HepG2 (cell line): ENCODE measurements at regions not wholly inside any gene's neighbourhood (a gene's known extent, or its start where the extent isn't known, plus 50 kb on each side); places are given as distances from the start of the nearest gene placed in this dataset.

ENCODE experiments used
- ASH2L ChIP-seq: fragments of 300-600, 200-600 bp; sonication (generic); IDR thresholded peaks from 2 replicates; pipeline ENCODE4 v1.7.0; 2017; ENCODE audit warnings: low read depth, mild to moderate bottlenecking, moderate library complexity, mixed read lengths, low read length; ENCODE audit not compliant: insufficient read length
- ATF5 ChIP-seq: sonication (generic); formaldehyde crosslinking; IDR thresholded peaks from 2 replicates; pipeline ENCODE4 v1.4.0; 2020; ENCODE audit warnings: mild to moderate bottlenecking, low read depth, missing genetic modification reagents
- GPBP1L1 ChIP-seq: sonication (generic); formaldehyde crosslinking; IDR thresholded peaks from 2 replicates; pipeline ENCODE4 v1.5.0; 2020; ENCODE audit warnings: mild to moderate bottlenecking, missing genetic modification reagents
- IKZF1 ChIP-seq: fragments of 450-650 bp; IDR thresholded peaks from 2 replicates; pipeline ENCODE4 v1.7.1; 2016
- MAFF ChIP-seq: IDR thresholded peaks from 2 replicates; pipeline ENCODE4 v1.6.1; 2011; ENCODE audit warnings: low read depth, low read length, improper control_type of control experiment
- MTF1 ChIP-seq: sonication (generic); formaldehyde crosslinking; IDR thresholded peaks from 2 replicates; pipeline ENCODE4 v1.5.0; 2020; ENCODE audit warnings: missing genetic modification reagents
- TFDP1 ChIP-seq: IDR thresholded peaks from 2 replicates; pipeline ENCODE4 v1.6.1; 2016; ENCODE audit warnings: missing compliant biosample characterization, missing genetic modification reagents, borderline replicate concordance
- TRAFD1 ChIP-seq: sonication (generic); formaldehyde crosslinking; IDR thresholded peaks from 2 replicates; pipeline ENCODE4 v1.5.1; 2020; ENCODE audit warnings: missing genetic modification reagents, mild to moderate bottlenecking, borderline replicate concordance
- XBP1 ChIP-seq: sonication (generic); formaldehyde crosslinking; IDR thresholded peaks from 2 replicates; pipeline ENCODE4 v1.5.0; 2020; ENCODE audit warnings: missing genetic modification reagents
- ZBTB2 ChIP-seq: sonication (generic); formaldehyde crosslinking; IDR thresholded peaks from 2 replicates; pipeline ENCODE4 v1.8.0; 2022; ENCODE audit warnings: low read depth, missing genetic modification reagents
- ZBTB34 ChIP-seq: sonication (generic); formaldehyde crosslinking; IDR thresholded peaks from 2 replicates; pipeline ENCODE4 v1.8.0; 2022; ENCODE audit warnings: mild to moderate bottlenecking, missing genetic modification reagents
- ZFP1 ChIP-seq: IDR thresholded peaks from 2 replicates; pipeline ENCODE4 v1.6.1; 2016
- ZNF136 ChIP-seq: sonication (generic); formaldehyde crosslinking; IDR thresholded peaks from 2 replicates; pipeline ENCODE4 v1.8.1; 2022; ENCODE audit warnings: low read depth, mild to moderate bottlenecking, moderate library complexity, missing genetic modification reagents
- ZNF260 ChIP-seq: sonication (generic); formaldehyde crosslinking; IDR thresholded peaks from 2 replicates; pipeline ENCODE4 v1.4.0; 2020; ENCODE audit warnings: missing genetic modification reagents, low read depth, mild to moderate bottlenecking, borderline replicate concordance
- ZNF296 ChIP-seq: sonication (generic); formaldehyde crosslinking; conservative IDR thresholded peaks from 2 replicates; pipeline ENCODE4 v1.5.0; 2020; ENCODE audit warnings: mild to moderate bottlenecking, missing genetic modification reagents
- ZNF414 ChIP-seq: sonication (generic); formaldehyde crosslinking; IDR thresholded peaks from 2 replicates; pipeline ENCODE4 v1.5.0; 2020; ENCODE audit warnings: missing genetic modification reagents
- ZNF460 ChIP-seq: sonication (generic); formaldehyde crosslinking; IDR thresholded peaks from 2 replicates; pipeline ENCODE4 v1.5.1; 2020; ENCODE audit warnings: missing genetic modification reagents, mild to moderate bottlenecking, borderline replicate concordance
- ZNF496 ChIP-seq: sonication (generic); formaldehyde crosslinking; IDR thresholded peaks from 2 replicates; pipeline ENCODE4 v1.8.1; 2023; ENCODE audit warnings: mild to moderate bottlenecking, moderate library complexity, missing genetic modification reagents; ENCODE audit not compliant: insufficient replicate concordance
- ZNF569 ChIP-seq: sonication (generic); formaldehyde crosslinking; IDR thresholded peaks from 2 replicates; pipeline ENCODE4 v1.5.0; 2020; ENCODE audit warnings: mild to moderate bottlenecking, missing genetic modification reagents, moderate library complexity, borderline replicate concordance
- ZNF7 ChIP-seq: IDR thresholded peaks from 2 replicates; pipeline ENCODE4 v1.6.1; 2016; ENCODE audit warnings: missing biosample characterization, missing genetic modification reagents
- ZNF781 ChIP-seq: sonication (generic); formaldehyde crosslinking; IDR thresholded peaks from 2 replicates; pipeline ENCODE4 v1.5.1; 2020; ENCODE audit warnings: borderline replicate concordance, mild to moderate bottlenecking, missing genetic modification reagents; ENCODE audit errors: not compliant biosample characterization

- TF ChIP-seq ZNF781, result no peak
- no peak for TF ChIP-seq ZNF414 (CRISPR knock-in tag)
- TF ChIP-seq TRAFD1 (CRISPR knock-in tag), result no peak
- no peak for TF ChIP-seq XBP1 (CRISPR knock-in tag)
- no peak for TF ChIP-seq ZFP1 (CRISPR knock-in tag)
- no peak for TF ChIP-seq ZNF569 (CRISPR knock-in tag)
- no peak for TF ChIP-seq IKZF1
- TF ChIP-seq ZNF296 (CRISPR knock-in tag), result no peak
- TF ChIP-seq GPBP1L1 (CRISPR knock-in tag), result no peak
- TF ChIP-seq ZBTB2 (CRISPR knock-in tag), result no peak
- no peak for TF ChIP-seq MTF1 (CRISPR knock-in tag)
- no peak for TF ChIP-seq ZNF496 (CRISPR knock-in tag)
- no peak for TF ChIP-seq TFDP1 (CRISPR knock-in tag)
- TF ChIP-seq ZNF136 (CRISPR knock-in tag), result no peak
- peak; percentile 67 for TF ChIP-seq ZNF7
- no peak for TF ChIP-seq ZNF260
- TF ChIP-seq MAFF, result no peak
- no peak for TF ChIP-seq ZBTB34 (CRISPR knock-in tag)
- TF ChIP-seq ZNF460 (CRISPR knock-in tag), result no peak
- no peak for TF ChIP-seq ATF5
- TF ChIP-seq ASH2L, result peak; percentile 36
Observed at GRCh38 chr15:62344806-62345539, 179.9 kb upstream of the C2CD4B start (continued).
